ENCODE measurements at regions not wholly inside any gene's neighbourhood (a gene's known extent, or its start where the extent isn't known, plus 50 kb on each side); places are given as distances from the start of the nearest gene placed in this dataset.
A peak's percentile ranks its signal among the peaks of the same experiment; 100 is the strongest.

GRCh38 chr14:82587226-82587625, 1053.6 kb upstream of the SEL1L start:
- TF ChIP-seq CTCF (IDR thresholded peaks at IDR 0.05; ENCODE audit: insufficient read depth, low read depth, low read length, missing control alignments), result no peak

GRCh38 chr14:82595466-82595865, 1061.8 kb upstream of the SEL1L start:
- TF ChIP-seq CTCF (IDR thresholded peaks at IDR 0.05; ENCODE audit: insufficient read depth, low read depth, low read length, missing control alignments), result no peak
- no peak overlapping the region for H3K4me3 ChIP-seq (ENCODE audit: low read depth, low read length)
- no peak for DNase-seq (ENCODE audit: low read depth)

More at GRCh38 chr14:82587226-82587625, 1053.6 kb upstream of the SEL1L start:
- no peak overlapping the region for H3K4me3 ChIP-seq (ENCODE audit: low read depth, low read length)
- DNase-seq (ENCODE audit: low read depth), result no peak

- no peak for TF ChIP-seq CTCF (IDR thresholded peaks at IDR 0.05; ENCODE audit: insufficient read depth, low read depth, low read length, missing control alignments)
Measured at GRCh38 chr14:82602794-82603193, 1069.1 kb upstream of the SEL1L start.

GRCh38 chr14:82604819-82605218, 1071.2 kb upstream of the SEL1L start:
- no peak overlapping the region for H3K4me3 ChIP-seq (ENCODE audit: low read depth, low read length)
- DNase-seq (ENCODE audit: low read depth), result no peak
- TF ChIP-seq CTCF (IDR thresholded peaks at IDR 0.05; ENCODE audit: insufficient read depth, low read depth, low read length, missing control alignments), result no peak

More at GRCh38 chr14:82602794-82603193, 1069.1 kb upstream of the SEL1L start:
- H3K4me3 ChIP-seq (ENCODE audit: low read depth, low read length), result no peak overlapping the region
- DNase-seq (ENCODE audit: low read depth), result no peak

- no peak overlapping the region for H3K4me3 ChIP-seq (ENCODE audit: low read depth, low read length)
- TF ChIP-seq CTCF (IDR thresholded peaks at IDR 0.05; ENCODE audit: insufficient read depth, low read depth, low read length, missing control alignments), result no peak
- peak; percentile 1 for DNase-seq (ENCODE audit: low read depth)
Measured at GRCh38 chr14:82621881-82622450, 1088.3 kb upstream of the SEL1L start.

GRCh38 chr14:82626156-82627066, 1092.8 kb upstream of the SEL1L start:
- no peak for DNase-seq (ENCODE audit: low read depth)
- TF ChIP-seq CTCF (IDR thresholded peaks at IDR 0.05; ENCODE audit: insufficient read depth, low read depth, low read length, missing control alignments), result no peak
- no peak overlapping the region for H3K4me3 ChIP-seq (ENCODE audit: low read depth, low read length)

Measured in GM12865 (cell line).